ENCODE measurements at regions not wholly inside any gene's neighbourhood (a gene's known extent, or its start where the extent isn't known, plus 50 kb on each side); places are given as distances from the start of the nearest gene placed in this dataset.
A peak's percentile ranks its signal among the peaks of the same experiment; 100 is the strongest.
"Not testable (repeated sequence)": the region's sequence is repeated elsewhere in the genome, so short reads cannot be mapped to it uniquely, and the experiment has no call there.

- not testable (repeated sequence) for DNase-seq (ENCODE audit: low read depth)
These were observed 64.4 kb downstream of the TMEM200C start for GRCh38 chr18:5830902-5831301.

GRCh38 chr18:5828913-5829312 is 66.4 kb downstream of the TMEM200C start:
- no peak for DNase-seq (ENCODE audit: low read depth)

- no peak for DNase-seq (ENCODE audit: low read depth)
These were observed 69.7 kb downstream of the TMEM200C start for GRCh38 chr18:5825663-5826062.

- DNase-seq (ENCODE audit: low read depth), result no peak
These were observed 70.8 kb downstream of the TMEM200C start for GRCh38 chr18:5824370-5824984.

GRCh38 chr18:5817816-5818215 is 77.5 kb downstream of the TMEM200C start:
- DNase-seq (ENCODE audit: low read depth), result no peak

- DNase-seq (ENCODE audit: low read depth), result no peak
These were observed 88.5 kb downstream of the TMEM200C start for GRCh38 chr18:5806860-5807259.

- no peak for DNase-seq (ENCODE audit: low read depth)
These were observed 107.4 kb downstream of the TMEM200C start for GRCh38 chr18:5787936-5788335.

- no peak for DNase-seq (ENCODE audit: low read depth)
These were observed 115.4 kb downstream of the TMEM200C start for GRCh38 chr18:5779922-5780321.

GRCh38 chr18:5772306-5773105 is 122.8 kb downstream of the TMEM200C start:
- DNase-seq (ENCODE audit: low read depth), result no peak

GRCh38 chr18:5771343-5771742 is 124.0 kb downstream of the TMEM200C start:
- DNase-seq (ENCODE audit: low read depth), result no peak

- DNase-seq (ENCODE audit: low read depth), result no peak
These were observed 125.1 kb downstream of the TMEM200C start for GRCh38 chr18:5770176-5770575.

GRCh38 chr18:5768454-5768853 is 126.9 kb downstream of the TMEM200C start:
- no peak for DNase-seq (ENCODE audit: low read depth)

- no peak for DNase-seq (ENCODE audit: low read depth)
These were observed 136.1 kb downstream of the TMEM200C start for GRCh38 chr18:5759194-5759593.

GRCh38 chr18:5756823-5757222 is 138.5 kb downstream of the TMEM200C start:
- no peak for DNase-seq (ENCODE audit: low read depth)

- no peak for DNase-seq (ENCODE audit: low read depth)
These were observed 147.6 kb downstream of the TMEM200C start for GRCh38 chr18:5747678-5748077.

- DNase-seq (ENCODE audit: low read depth), result peak; percentile 25
These were observed 148.5 kb downstream of the TMEM200C start for GRCh38 chr18:5746844-5747243.

GRCh38 chr18:5744659-5745058 is 150.7 kb downstream of the TMEM200C start:
- DNase-seq (ENCODE audit: low read depth), result no peak

- no peak for DNase-seq (ENCODE audit: low read depth)
These were observed 156.8 kb downstream of the TMEM200C start for GRCh38 chr18:5738526-5738925.

- no peak for DNase-seq (ENCODE audit: low read depth)
These were observed 163.0 kb downstream of the TMEM200C start for GRCh38 chr18:5732318-5732717.

GRCh38 chr18:5729983-5730699 is 165.2 kb downstream of the TMEM200C start:
- DNase-seq (ENCODE audit: low read depth), result no peak

GRCh38 chr18:5728531-5728930 is 166.8 kb downstream of the TMEM200C start:
- no peak for DNase-seq (ENCODE audit: low read depth)

- DNase-seq (ENCODE audit: low read depth), result no peak
These were observed 169.3 kb downstream of the TMEM200C start for GRCh38 chr18:5726011-5726410.
